GM12878 (cell line): ENCODE measurements at regions not wholly inside any gene's neighbourhood (a gene's known extent, or its start where the extent isn't known, plus 50 kb on each side); places are given as distances from the start of the nearest gene placed in this dataset.

Experiments used
- ATAC-seq: fragments of 200-7000 bp; cut with Tn5 transposase; 3 replicates; pipeline ENCODE4 v1.9.1; 2020; ENCODE audit warnings: mild to moderate bottlenecking, moderate library complexity
- BruUV-seq: library from RNA; stranded (reverse); fragments of 400-500 nt; replicated peaks from 2 replicates; lab custom pipeline; 2021; lab: Mats Ljungman, UMichigan
- CTCF ChIA-PET: fragments of 300-600 bp; sonication (Branson Sonifier 250); formaldehyde crosslinking; extraction: SDS; loops from one replicate; lab custom pipeline; 2021; ENCODE audit warnings: inconsistent platforms; lab: Yijun Ruan, JAX
- POLR2A ChIA-PET: fragments of 350-600 bp; formaldehyde crosslinking; extraction: SDS; loops from one replicate; lab custom pipeline; 2021; ENCODE audit warnings: inconsistent platforms; lab: Charles Lee
- RAD21 ChIA-PET: fragments of 300-600 bp; sonication (Branson Sonifier 250); formaldehyde crosslinking; loops from one replicate; lab custom pipeline; 2023; ENCODE audit warnings: antibody characterized with exemption; ENCODE audit not compliant: unreplicated experiment; lab: Charles Lee
- SMC1A ChIA-PET: fragments of 300-600 bp; sonication (Branson Sonifier 250); formaldehyde crosslinking; loops from one replicate; lab custom pipeline; 2023; ENCODE audit not compliant: unreplicated experiment, uncharacterized antibody; lab: Charles Lee
- DNase-seq: peaks from one replicate; pipeline ENCODE4 v3.0.0-alpha.2; 2011; ENCODE audit warnings: low read depth, low spot score
- FAIRE-seq: peaks from 3 replicates; lab custom pipeline; 2011; peaks lifted over from hg19 to GRCh38; lab: Jason Lieb, UNC
- H2AFZ ChIP-seq: 2 replicates; pipeline ENCODE4 v1.6.0; 2011; ENCODE audit warnings: low read depth, low read length, control low read depth; ENCODE audit not compliant: control insufficient read depth
- H3K27ac ChIP-seq: 2 replicates; pipeline ENCODE4 v1.5.1; 2011; ENCODE audit warnings: control low read depth; ENCODE audit not compliant: control insufficient read depth, insufficient read depth
- H3K27me3 ChIP-seq, 2 experiments: replicated peaks in 1 of 2; 2 replicates each; pipeline versions ENCODE4 v1.6.0 to v1.6.1; 2011; ENCODE audit warnings: low read length in 1 of 2; ENCODE audit not compliant: control insufficient read depth in 2 of 2, insufficient read depth in 2 of 2
- H3K36me3 ChIP-seq, 2 experiments: 2 replicates each; pipeline ENCODE4 v1.5.1; 2011; ENCODE audit warnings: low read length in 1 of 2; ENCODE audit not compliant: control insufficient read depth in 2 of 2, insufficient read depth in 2 of 2
- H3K4me1 ChIP-seq: 2 replicates; pipeline ENCODE4 v1.6.1; 2011; ENCODE audit warnings: mild to moderate bottlenecking, low read length, moderate library complexity, mixed read lengths; ENCODE audit not compliant: control insufficient read depth, insufficient read depth
- H3K4me2 ChIP-seq: 2 replicates; pipeline ENCODE4 v1.6.0; 2011; ENCODE audit warnings: control low read depth; ENCODE audit not compliant: control insufficient read depth, insufficient read depth
- H3K4me3 ChIP-seq: fragments of 200-600 bp; sonication (generic); 2 replicates; pipeline ENCODE4 v1.5.1; 2016
- H3K79me2 ChIP-seq: 2 replicates; pipeline ENCODE4 v1.6.0; 2011; ENCODE audit warnings: low read length; ENCODE audit not compliant: control insufficient read depth, insufficient read depth
- H3K9ac ChIP-seq: 2 replicates; pipeline ENCODE4 v1.8.0; 2011; ENCODE audit warnings: low read length, control low read depth, mixed read lengths; ENCODE audit not compliant: control insufficient read depth, insufficient read depth
- H3K9me3 ChIP-seq: replicated peaks from 3 replicates; pipeline ENCODE4 v1.5.1; 2011; ENCODE audit warnings: mild to moderate bottlenecking, low read length; ENCODE audit not compliant: control insufficient read depth, insufficient read depth
- H4K20me1 ChIP-seq: 2 replicates; pipeline ENCODE4 v1.6.0; 2011; ENCODE audit not compliant: control insufficient read depth, insufficient read depth
- ESRRA ChIP-seq: IDR thresholded peaks from 2 replicates; pipeline ENCODE4 v1.6.1; 2012; ENCODE audit warnings: mild to moderate bottlenecking, low read length, improper control_type of control experiment
- MTA2 ChIP-seq: fragments of 450-650 bp; IDR thresholded peaks from 2 replicates; pipeline ENCODE4 v1.6.1; 2016; ENCODE audit warnings: low read depth, mild to moderate bottlenecking, moderate library complexity
- RBBP5 ChIP-seq: fragments of 200-600 bp; sonication (generic); conservative IDR thresholded peaks from 2 replicates; pipeline ENCODE4 v1.6.1; 2016
- SMARCA5 ChIP-seq: fragments of 450-650 bp; IDR thresholded peaks from 2 replicates; pipeline ENCODE4 v1.6.1; 2017; ENCODE audit warnings: mild to moderate bottlenecking
- TARDBP ChIP-seq: IDR thresholded peaks from 2 replicates; pipeline ENCODE4 v1.6.1; 2016; ENCODE audit warnings: borderline replicate concordance
- ZBED1 ChIP-seq: IDR thresholded peaks from 2 replicates; pipeline ENCODE4 v1.6.1; 2016; ENCODE audit warnings: borderline replicate concordance
- ZNF274 ChIP-seq: IDR thresholded peaks from one replicate; pipeline ENCODE4 v1.8.0; 2011; ENCODE audit not compliant: insufficient read length, insufficient read depth
- WGBS: methylation state at CpG from one replicate; pipeline ENCODE4 v1.1.6; 2016; ENCODE audit warnings: low lambda C conversion rate; ENCODE audit not compliant: insufficient replicate concordance, insufficient coverage; ENCODE audit errors: missing lambda C conversion rate; 5-methylcytosine and 5-hydroxymethylcytosine counted together
- in situ Hi-C: fragments of 300-500 bp; cut with MboI; formaldehyde crosslinking; loops from 9 replicates; pipeline ENCODE4 v1.14.3; 2018; ENCODE audit warnings: mixed read lengths
- intact Hi-C: fragments of 100-400 bp; cut with micrococcal nuclease; formaldehyde crosslinking; loops from one replicate; pipeline ENCODE4 v1.14.2; 2022; ENCODE audit not compliant: unreplicated experiment
- TF ChIP-seq, protein P1 (sequence below): fragments of 450-650 bp; IDR thresholded peaks from 2 replicates; pipeline ENCODE4 v1.6.1; 2017; ENCODE audit warnings: borderline replicate concordance
- TF ChIP-seq, protein P2 (sequence below): fragments of 450-650 bp; IDR thresholded peaks from 2 replicates; pipeline ENCODE4 v1.6.1; 2017; ENCODE audit warnings: mild to moderate bottlenecking, moderate library complexity
- TF ChIP-seq, protein P3 (sequence below): IDR thresholded peaks from 2 replicates; pipeline ENCODE4 v1.6.1; 2011; ENCODE audit warnings: low read depth, mild to moderate bottlenecking, low read length, moderate library complexity, borderline replicate concordance; ENCODE audit errors: extremely low read depth
- TF ChIP-seq, protein P4 (sequence below): IDR thresholded peaks from 2 replicates; pipeline ENCODE4 v1.6.1; 2012; ENCODE audit warnings: low read length, inconsistent platforms

DNA sequence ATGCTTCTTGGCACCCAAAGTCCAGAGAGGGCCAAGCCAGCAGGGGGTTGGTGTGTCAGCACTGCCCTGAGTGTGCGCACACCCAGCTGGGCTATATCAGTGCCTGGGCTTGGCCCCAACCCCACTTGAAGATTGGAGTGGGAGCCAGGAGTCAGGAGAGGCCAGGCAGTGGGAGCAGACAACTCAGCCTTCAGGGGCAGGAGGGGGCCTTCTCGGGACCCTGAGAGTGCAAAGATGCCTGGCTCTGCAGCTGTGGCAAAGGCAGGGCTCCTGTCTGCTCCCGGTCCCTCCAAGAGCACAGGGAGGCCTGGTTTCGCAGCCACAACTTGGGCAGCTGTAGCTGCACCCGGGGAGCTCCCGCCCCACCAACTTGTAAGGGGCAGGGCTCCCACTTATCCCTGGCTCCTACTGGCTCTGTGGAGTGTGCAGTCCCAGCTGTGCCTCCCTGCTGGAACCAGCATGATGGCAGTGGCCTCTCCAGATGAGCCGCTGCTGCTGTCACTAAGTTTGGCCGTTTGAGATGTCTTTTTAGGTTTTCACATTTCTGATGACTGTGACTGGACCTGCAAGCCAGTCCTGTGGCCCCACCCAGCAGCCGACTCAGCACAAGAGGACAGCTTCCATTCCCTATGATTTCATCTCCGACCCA, 148.8 kb upstream of the HS6ST1 start (continued):
- TF ChIP-seq MTA2 = no peak

DNA sequence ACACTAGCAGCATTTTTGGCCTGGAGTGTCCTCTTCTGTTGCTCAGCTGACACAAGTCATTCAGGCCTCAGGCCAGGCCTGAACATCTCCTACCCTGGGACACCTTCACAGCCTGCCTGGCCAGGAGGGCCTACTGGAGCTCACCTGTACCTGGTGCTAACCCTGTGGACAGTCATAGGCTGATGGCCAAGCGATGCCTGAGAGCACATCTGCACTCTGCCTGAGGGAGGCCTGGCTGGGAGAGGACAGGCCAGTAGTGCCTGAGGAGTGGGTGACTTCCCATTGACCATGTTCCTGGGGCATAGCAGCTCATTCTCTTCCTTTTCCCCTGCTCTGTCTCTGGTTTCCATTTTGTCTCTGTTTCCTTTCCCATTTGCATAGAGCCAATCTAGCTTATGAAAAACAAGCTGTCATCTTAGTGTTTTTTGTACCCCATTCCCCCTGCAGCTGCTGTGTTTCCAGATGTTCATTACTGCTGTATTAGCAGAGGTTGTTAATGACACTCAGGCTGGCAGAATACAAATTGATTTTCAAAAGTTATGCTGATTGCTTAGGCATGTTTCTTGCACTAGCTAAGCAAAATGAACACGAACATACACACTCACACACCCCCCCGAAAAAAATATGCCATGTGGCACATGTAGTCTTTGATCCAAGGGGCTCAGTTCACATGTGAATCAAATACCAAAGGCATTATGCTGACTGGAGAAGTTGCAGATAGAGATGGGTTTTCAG, 149.7 kb upstream of the HS6ST1 start:
- DNase-seq (no peak), ATAC-seq (no peak)
- SMC1A ChIA-PET = no interaction called here
- TF ChIP-seq, protein P1, sequence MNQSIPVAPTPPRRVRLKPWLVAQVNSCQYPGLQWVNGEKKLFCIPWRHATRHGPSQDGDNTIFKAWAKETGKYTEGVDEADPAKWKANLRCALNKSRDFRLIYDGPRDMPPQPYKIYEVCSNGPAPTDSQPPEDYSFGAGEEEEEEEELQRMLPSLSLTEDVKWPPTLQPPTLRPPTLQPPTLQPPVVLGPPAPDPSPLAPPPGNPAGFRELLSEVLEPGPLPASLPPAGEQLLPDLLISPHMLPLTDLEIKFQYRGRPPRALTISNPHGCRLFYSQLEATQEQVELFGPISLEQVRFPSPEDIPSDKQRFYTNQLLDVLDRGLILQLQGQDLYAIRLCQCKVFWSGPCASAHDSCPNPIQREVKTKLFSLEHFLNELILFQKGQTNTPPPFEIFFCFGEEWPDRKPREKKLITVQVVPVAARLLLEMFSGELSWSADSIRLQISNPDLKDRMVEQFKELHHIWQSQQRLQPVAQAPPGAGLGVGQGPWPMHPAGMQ = no peak
- TF ChIP-seq SMARCA5 (no peak), RBBP5 (no peak), ESRRA (no peak), TARDBP (no peak), ZBED1 (no peak), ZNF274 (no peak)
- TF ChIP-seq, protein P2, sequence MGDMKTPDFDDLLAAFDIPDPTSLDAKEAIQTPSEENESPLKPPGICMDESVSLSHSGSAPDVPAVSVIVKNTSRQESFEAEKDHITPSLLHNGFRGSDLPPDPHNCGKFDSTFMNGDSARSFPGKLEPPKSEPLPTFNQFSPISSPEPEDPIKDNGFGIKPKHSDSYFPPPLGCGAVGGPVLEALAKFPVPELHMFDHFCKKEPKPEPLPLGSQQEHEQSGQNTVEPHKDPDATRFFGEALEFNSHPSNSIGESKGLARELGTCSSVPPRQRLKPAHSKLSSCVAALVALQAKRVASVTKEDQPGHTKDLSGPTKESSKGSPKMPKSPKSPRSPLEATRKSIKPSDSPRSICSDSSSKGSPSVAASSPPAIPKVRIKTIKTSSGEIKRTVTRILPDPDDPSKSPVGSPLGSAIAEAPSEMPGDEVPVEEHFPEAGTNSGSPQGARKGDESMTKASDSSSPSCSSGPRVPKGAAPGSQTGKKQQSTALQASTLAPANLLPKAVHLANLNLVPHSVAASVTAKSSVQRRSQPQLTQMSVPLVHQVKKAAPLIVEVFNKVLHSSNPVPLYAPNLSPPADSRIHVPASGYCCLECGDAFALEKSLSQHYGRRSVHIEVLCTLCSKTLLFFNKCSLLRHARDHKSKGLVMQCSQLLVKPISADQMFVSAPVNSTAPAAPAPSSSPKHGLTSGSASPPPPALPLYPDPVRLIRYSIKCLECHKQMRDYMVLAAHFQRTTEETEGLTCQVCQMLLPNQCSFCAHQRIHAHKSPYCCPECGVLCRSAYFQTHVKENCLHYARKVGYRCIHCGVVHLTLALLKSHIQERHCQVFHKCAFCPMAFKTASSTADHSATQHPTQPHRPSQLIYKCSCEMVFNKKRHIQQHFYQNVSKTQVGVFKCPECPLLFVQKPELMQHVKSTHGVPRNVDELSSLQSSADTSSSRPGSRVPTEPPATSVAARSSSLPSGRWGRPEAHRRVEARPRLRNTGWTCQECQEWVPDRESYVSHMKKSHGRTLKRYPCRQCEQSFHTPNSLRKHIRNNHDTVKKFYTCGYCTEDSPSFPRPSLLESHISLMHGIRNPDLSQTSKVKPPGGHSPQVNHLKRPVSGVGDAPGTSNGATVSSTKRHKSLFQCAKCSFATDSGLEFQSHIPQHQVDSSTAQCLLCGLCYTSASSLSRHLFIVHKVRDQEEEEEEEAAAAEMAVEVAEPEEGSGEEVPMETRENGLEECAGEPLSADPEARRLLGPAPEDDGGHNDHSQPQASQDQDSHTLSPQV = no peak
- TF ChIP-seq, protein P3, sequence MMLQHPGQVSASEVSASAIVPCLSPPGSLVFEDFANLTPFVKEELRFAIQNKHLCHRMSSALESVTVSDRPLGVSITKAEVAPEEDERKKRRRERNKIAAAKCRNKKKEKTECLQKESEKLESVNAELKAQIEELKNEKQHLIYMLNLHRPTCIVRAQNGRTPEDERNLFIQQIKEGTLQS = no peak
- TF ChIP-seq, protein P4, sequence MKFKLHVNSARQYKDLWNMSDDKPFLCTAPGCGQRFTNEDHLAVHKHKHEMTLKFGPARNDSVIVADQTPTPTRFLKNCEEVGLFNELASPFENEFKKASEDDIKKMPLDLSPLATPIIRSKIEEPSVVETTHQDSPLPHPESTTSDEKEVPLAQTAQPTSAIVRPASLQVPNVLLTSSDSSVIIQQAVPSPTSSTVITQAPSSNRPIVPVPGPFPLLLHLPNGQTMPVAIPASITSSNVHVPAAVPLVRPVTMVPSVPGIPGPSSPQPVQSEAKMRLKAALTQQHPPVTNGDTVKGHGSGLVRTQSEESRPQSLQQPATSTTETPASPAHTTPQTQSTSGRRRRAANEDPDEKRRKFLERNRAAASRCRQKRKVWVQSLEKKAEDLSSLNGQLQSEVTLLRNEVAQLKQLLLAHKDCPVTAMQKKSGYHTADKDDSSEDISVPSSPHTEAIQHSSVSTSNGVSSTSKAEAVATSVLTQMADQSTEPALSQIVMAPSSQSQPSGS = no peak
- TF ChIP-seq, all 136 proteins: peak for 0
- Histone ChIP-seq H3K4me3 (no peak overlapping the region), H3K36me3 (no peaks in the 10 kb centered on the region), H3K27ac (no peak overlapping the region), H3K4me2 (no peak overlapping the region), H2AFZ (no peak overlapping the region), H3K9ac (no peak overlapping the region), H3K79me2 (no peaks in the 10 kb centered on the region), H4K20me1 (no peaks in the 10 kb centered on the region), H3K4me1 (peaks cover 3% of the 10 kb centered on the region), H3K27me3 (no peaks in the 10 kb centered on the region), H3K9me3 (peaks cover 13% of the 10 kb centered on the region; the same call in 2 of the 3 replicates)
- BruUV-seq = no TSS peak
- POLR2A ChIA-PET = no interaction called here
- FAIRE-seq = no peak
- 3% methylated on average over 3 of the region's 3 CpGs for WGBS
- intact Hi-C loops (no loop called here), in situ Hi-C loops (no loop called here)
- RAD21 ChIA-PET = no interaction called here
- CTCF ChIA-PET = no interaction called here
